H1 (cell line): ENCODE measurements at regions not wholly inside any gene's neighbourhood (a gene's known extent, or its start where the extent isn't known, plus 50 kb on each side); places are given as distances from the start of the nearest gene placed in this dataset.
A peak's percentile ranks its signal among the peaks of the same experiment; 100 is the strongest.

Experiments used
- CTCF ChIA-PET: fragments of 300-600 bp; sonication (Branson Sonifier 250); formaldehyde crosslinking; loops from one replicate; lab custom pipeline; 2021; ENCODE audit not compliant: partially characterized antibody; lab: Charles Lee
- POLR2A ChIA-PET: fragments of 300-600 bp; sonication (Branson Sonifier 250); formaldehyde crosslinking; loops from one replicate; lab custom pipeline; 2021; ENCODE audit warnings: inconsistent platforms; ENCODE audit not compliant: partially characterized antibody; lab: Charles Lee
- DNase-seq, 2 experiments: peaks; one replicate each; pipeline versions ENCODE4 v3.0.0 to v3.0.0-alpha.2; 2010 to 2022; ENCODE audit warnings: low spot score in 2 of 2, low read depth in 1 of 2, mixed read lengths in 1 of 2
- FAIRE-seq: peaks from 2 replicates; lab custom pipeline; 2011; peaks lifted over from hg19 to GRCh38; lab: Jason Lieb, UNC
- H2AFZ ChIP-seq: 2 replicates; pipeline ENCODE4 v1.8.1; 2012; ENCODE audit warnings: low read length, inconsistent platforms
- H2AK5ac ChIP-seq: 2 replicates; pipeline ENCODE4 v1.6.1; 2013; ENCODE audit warnings: low read depth, low read length
- H2BK120ac ChIP-seq: replicated peaks from 2 replicates; pipeline ENCODE3; 2013; ENCODE audit warnings: low read depth, low read length, inconsistent platforms
- H2BK12ac ChIP-seq: 2 replicates; pipeline ENCODE4 v1.6.1; 2013; ENCODE audit warnings: low read depth, low read length
- H2BK15ac ChIP-seq: 2 replicates; pipeline ENCODE4 v1.6.1; 2013; ENCODE audit warnings: low read length
- H2BK20ac ChIP-seq: 2 replicates; pipeline ENCODE4 v1.6.1; 2013; ENCODE audit warnings: low read length
- H2BK5ac ChIP-seq: 2 replicates; pipeline ENCODE4 v1.6.1; 2013; ENCODE audit warnings: low read depth, low read length
- H3K14ac ChIP-seq: 2 replicates; pipeline ENCODE4 v1.6.1; 2013; ENCODE audit warnings: inconsistent platforms; ENCODE audit not compliant: insufficient read length
- H3K18ac ChIP-seq: 2 replicates; pipeline ENCODE4 v1.6.1; 2013; ENCODE audit warnings: low read length; ENCODE audit errors: extremely low read depth
- H3K23ac ChIP-seq: 2 replicates; pipeline ENCODE4 v1.6.1; 2013; ENCODE audit warnings: inconsistent platforms; ENCODE audit not compliant: insufficient read length
- H3K23me2 ChIP-seq: 2 replicates; pipeline ENCODE4 v1.6.1; 2013; ENCODE audit warnings: low read depth, low read length
- H3K27ac ChIP-seq: 2 replicates; pipeline ENCODE4 v1.6.1; 2011; ENCODE audit warnings: low read depth, low read length, inconsistent platforms
- H3K27me3 ChIP-seq, 4 experiments: replicated peaks in 1 of 4; 1 replicate in 1 of 4; 2 replicates in 3 of 4; pipeline versions ENCODE4 v1.6.1 to v1.8.1; 2011 to 2013; ENCODE audit warnings: low read length in 3 of 4, mild to moderate bottlenecking in 3 of 4, inconsistent platforms in 2 of 4, mixed read lengths in 2 of 4, moderate library complexity in 1 of 4; ENCODE audit not compliant: control insufficient read depth in 3 of 4, insufficient read depth in 3 of 4; ENCODE audit errors: extremely low read depth in 1 of 4
- H3K36me3 ChIP-seq, 4 experiments: 2 replicates each; pipeline versions ENCODE4 v1.6.1 to v1.8.1; 2011 to 2013; ENCODE audit warnings: mild to moderate bottlenecking in 4 of 4, low read length in 3 of 4, moderate library complexity in 2 of 4, control low read depth in 1 of 4, inconsistent platforms in 1 of 4; ENCODE audit not compliant: insufficient read depth in 4 of 4, control insufficient read depth in 2 of 4
- H3K4ac ChIP-seq: replicated peaks from 2 replicates; pipeline ENCODE3; 2013; ENCODE audit warnings: low read length, low read depth, mixed read lengths, inconsistent platforms; ENCODE audit not compliant: insufficient read length
- H3K4me1 ChIP-seq, 4 experiments: replicated peaks in 1 of 4; 1 replicate in 1 of 4; 2 replicates in 3 of 4; pipeline versions ENCODE4 v1.6.1 to v1.8.1; 2011 to 2013; ENCODE audit warnings: low read length in 3 of 4, inconsistent platforms in 2 of 4, mixed read lengths in 1 of 4; ENCODE audit not compliant: insufficient read depth in 4 of 4, control insufficient read depth in 3 of 4
- H3K4me2 ChIP-seq, 2 experiments: 2 replicates each; pipeline versions ENCODE4 v1.6.1 to v1.8.1; 2011 to 2013; ENCODE audit warnings: low read depth in 2 of 2, low read length in 2 of 2, control low read depth in 1 of 2, inconsistent platforms in 1 of 2, mild to moderate bottlenecking in 1 of 2; ENCODE audit not compliant: insufficient read depth in 1 of 2
- H3K4me3 ChIP-seq, 4 experiments: fragments of 200-600, 300-600 bp in 1 of 4; sonication (generic), shearing (Covaris generic), sonication (Bioruptor Twin) in 1 of 4; 2 replicates each; pipeline versions ENCODE4 v1.5.1 to v1.8.1; 2011 to 2016; ENCODE audit warnings: low read length in 4 of 4, low read depth in 3 of 4, control low read depth in 2 of 4, inconsistent platforms in 2 of 4, mild to moderate bottlenecking in 2 of 4, mixed read lengths in 1 of 4, moderate library complexity in 1 of 4; ENCODE audit not compliant: insufficient read depth in 2 of 4; ENCODE audit errors: extremely low read depth in 1 of 4
- H3K56ac ChIP-seq: replicated peaks from 2 replicates; pipeline ENCODE3; 2013; ENCODE audit warnings: low read depth, mild to moderate bottlenecking, mixed read lengths, low read length, inconsistent platforms; ENCODE audit not compliant: insufficient read length
- H3K79me1 ChIP-seq: 2 replicates; pipeline ENCODE4 v1.6.1; 2013; ENCODE audit warnings: low read depth, low read length, control low read depth
- H3K79me2 ChIP-seq, 2 experiments: 2 replicates each; pipeline versions ENCODE4 v1.6.1 to v1.8.1; 2012 to 2013; ENCODE audit warnings: low read length in 2 of 2, mild to moderate bottlenecking in 2 of 2, inconsistent platforms in 1 of 2; ENCODE audit not compliant: insufficient read depth in 2 of 2, control insufficient read depth in 1 of 2
- H3K9ac ChIP-seq, 4 experiments: replicated peaks in 1 of 4; 1 replicate in 1 of 4; 2 replicates in 3 of 4; pipeline versions ENCODE4 v1.6.1 to v1.8.1; 2011 to 2013; ENCODE audit warnings: low read depth in 3 of 4, low read length in 3 of 4, control low read depth in 2 of 4, mild to moderate bottlenecking in 2 of 4, moderate library complexity in 2 of 4, inconsistent platforms in 1 of 4; ENCODE audit errors: extremely low read depth in 1 of 4
- H3K9me3 ChIP-seq, 2 experiments: 2 replicates each; pipeline versions ENCODE4 v1.6.1 to v1.8.1; 2012 to 2013; ENCODE audit warnings: mild to moderate bottlenecking in 2 of 2, moderate library complexity in 2 of 2, control low read depth in 1 of 2, inconsistent platforms in 1 of 2, low read depth in 1 of 2, low read length in 1 of 2, mixed read lengths in 1 of 2; ENCODE audit not compliant: insufficient read depth in 2 of 2
- H4K20me1 ChIP-seq, 2 experiments: replicated peaks in 1 of 2; 2 replicates each; pipeline versions ENCODE3 to v1.8.1; 2011 to 2013; ENCODE audit warnings: inconsistent platforms in 2 of 2, low read length in 2 of 2, mild to moderate bottlenecking in 1 of 2; ENCODE audit not compliant: insufficient read depth in 2 of 2, control insufficient read depth in 1 of 2
- H4K5ac ChIP-seq: 2 replicates; pipeline ENCODE4 v1.6.1; 2013; ENCODE audit warnings: low read length, low read depth, mixed read lengths, inconsistent platforms; ENCODE audit not compliant: insufficient read length
- H4K8ac ChIP-seq: 2 replicates; pipeline ENCODE4 v1.8.0; 2013; ENCODE audit warnings: mild to moderate bottlenecking, moderate library complexity, low read length, inconsistent platforms; ENCODE audit not compliant: insufficient read depth; ENCODE audit errors: extremely low read depth
- H4K91ac ChIP-seq: replicated peaks from 2 replicates; pipeline ENCODE3; 2013; ENCODE audit warnings: low read length, mixed read lengths, inconsistent platforms; ENCODE audit not compliant: insufficient read length
- ATF2 ChIP-seq: IDR thresholded peaks from 2 replicates; pipeline ENCODE4 v1.6.1; 2012; ENCODE audit warnings: low read length, inconsistent platforms
- CEBPB ChIP-seq: IDR thresholded peaks from 2 replicates; pipeline ENCODE4 v1.6.1; 2012; ENCODE audit warnings: low read depth, low read length
- CTBP2 ChIP-seq: IDR thresholded peaks from 2 replicates; pipeline ENCODE4 v1.7.0; 2011; ENCODE audit warnings: borderline replicate concordance, mild to moderate bottlenecking, moderate library complexity, mixed read lengths, low read length; ENCODE audit not compliant: insufficient read depth, insufficient read length
- MAX ChIP-seq: IDR thresholded peaks from 2 replicates; pipeline ENCODE4 v1.6.1; 2012; ENCODE audit warnings: inconsistent platforms
- TCF12 ChIP-seq: IDR thresholded peaks from 2 replicates; pipeline ENCODE4 v1.6.1; 2011; ENCODE audit warnings: low read depth, mild to moderate bottlenecking, low read length
- WGBS, 2 experiments: shearing (Covaris generic) in 1 of 2; methylation state at CpG; one replicate each; pipeline versions ENCODE4 v1.1.6 to v1.1.7; 2013 to 2015; ENCODE audit warnings: low lambda C conversion rate in 2 of 2, mixed read lengths in 2 of 2, inconsistent platforms in 1 of 2, low coverage in 1 of 2, missing lambda C conversion rate in 1 of 2; ENCODE audit not compliant: insufficient replicate concordance in 2 of 2, insufficient coverage in 1 of 2, insufficient read length in 1 of 2; ENCODE audit errors: extremely low coverage in 1 of 2, missing lambda C conversion rate in 1 of 2; 5-methylcytosine and 5-hydroxymethylcytosine counted together

- Histone ChIP-seq H3K27me3 (no peaks in the 10 kb centered on the region), H3K36me3 (peaks cover 0 to 4% (median 0%) of the 10 kb centered on the region in 4 experiments; a peak in 1 of 8 replicates), H4K20me1 (no peaks in the 10 kb centered on the region), H3K9me3 (peaks cover 0 to 9% of the 10 kb centered on the region in 2 experiments; a peak in 2 of 4 replicates), H3K18ac (no peak overlapping the region), H3K4ac (no peak overlapping the region), H2BK12ac (peak overlapping the region; percentile 71), H3K27ac (no peak overlapping the region), H3K4me2 (no peak overlapping the region), H3K4me3 (no peak overlapping the region), H4K5ac (no peak overlapping the region), H3K79me1 (no peaks in the 10 kb centered on the region), H4K91ac (no peak overlapping the region), H3K79me2 (no peaks in the 10 kb centered on the region), H3K56ac (no peak overlapping the region), H3K23ac (no peak overlapping the region), H2BK15ac (no peak overlapping the region), H2BK20ac (peak overlapping the region; percentile 80; the same call in 1 of the 2 replicates), H4K8ac (peak overlapping the region; percentile 71; the same call in 1 of the 2 replicates), H2BK5ac (no peak overlapping the region), H2BK120ac (no peak overlapping the region), H3K4me1 (peaks cover 0 to 15% (median 12%) of the 10 kb centered on the region in 4 experiments; a peak in 6 of 7 replicates), H3K9ac (no peak overlapping the region), H2AK5ac (0 out of 2 replicates have a peak overlapping the region, but pooled peaks have one; percentile 78), H2AFZ (no peak overlapping the region), H3K14ac (no peak overlapping the region), H3K23me2 (no peaks in the 10 kb centered on the region; the same call in 1 of the 2 replicates)
- TF ChIP-seq CEBPB (no peak), TCF12 (no peak), CTBP2 (no peak), MAX (no peak), ATF2 (no peak)
- ChIA-PET CTCF (interaction anchor here (1.2 to 2.1 kb wide), 3 partner anchors 29 to 65 kb away, joined by 3 to 7 read pairs (median 3); no protein-coding TSS in a partner anchor), POLR2A (interaction anchor here (1.0 kb wide), 1 partner anchor 11 kb away, joined by 5 read pairs; no protein-coding TSS in a partner anchor)
- 92% methylated on average over 11 of the region's 11 CpGs; no CpG with 5 or more reads in 1 of the 2 experiments for WGBS, 2 experiments
- DNase-seq (no peak), FAIRE-seq (no peak)
Observed at GRCh38 chr3:70612920-70613319, 300.5 kb upstream of the MDFIC2 start.
